HG03521 (cell line): ENCODE measurements at regions not wholly inside any gene's neighbourhood (a gene's known extent, or its start where the extent isn't known, plus 50 kb on each side); places are given as distances from the start of the nearest gene placed in this dataset.
"Not testable (repeated sequence)": the region's sequence is repeated elsewhere in the genome, so short reads cannot be mapped to it uniquely, and the experiment has no call there.

Source experiments
- ATAC-seq: cut with Tn5 transposase; IDR thresholded peaks from one replicate; pipeline ENCODE4 v1.9.1; 2021; ENCODE audit warnings: mild to moderate bottlenecking, moderate library complexity; ENCODE audit not compliant: unreplicated experiment

DNA sequence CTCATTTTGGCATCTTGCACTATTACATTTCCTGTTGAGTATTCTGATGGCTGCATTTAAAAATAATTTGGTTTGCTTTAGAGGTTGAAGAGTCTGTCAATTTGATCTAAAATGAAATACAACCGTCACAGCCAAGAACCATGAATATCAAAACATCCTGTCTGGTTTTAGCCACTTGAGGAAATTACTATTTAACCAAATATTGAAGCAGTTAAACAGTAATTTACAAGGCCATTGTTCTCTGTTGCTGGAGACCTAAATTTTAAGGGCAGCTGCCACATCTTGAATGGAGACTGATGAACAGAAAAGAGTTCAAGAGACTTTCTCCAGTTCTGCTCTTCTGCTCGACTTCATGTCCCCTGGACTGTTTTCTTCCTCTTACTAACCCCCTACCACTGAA lies 549.4 kb downstream of the LRRC70 start:
- no peak for ATAC-seq

DNA sequence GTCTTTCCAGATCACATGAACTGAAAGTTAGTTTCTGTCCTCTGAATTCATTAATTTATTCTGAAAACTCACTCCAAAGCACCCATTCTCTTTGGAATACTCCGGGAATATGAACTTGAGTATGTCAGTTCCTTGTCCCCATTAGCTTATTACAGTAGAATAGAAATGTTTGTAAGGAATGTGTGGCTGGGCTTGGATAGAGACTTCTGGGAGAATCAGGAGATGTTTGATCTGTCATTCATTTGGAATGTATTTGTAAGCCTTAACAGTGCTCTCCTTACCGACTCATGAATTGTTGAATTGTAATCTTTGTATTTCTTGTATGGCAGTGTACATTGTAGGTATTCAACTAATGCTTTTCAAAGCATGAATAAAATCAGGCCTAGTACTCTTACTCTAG lies 548.4 kb downstream of the LRRC70 start:
- no peak for ATAC-seq

DNA sequence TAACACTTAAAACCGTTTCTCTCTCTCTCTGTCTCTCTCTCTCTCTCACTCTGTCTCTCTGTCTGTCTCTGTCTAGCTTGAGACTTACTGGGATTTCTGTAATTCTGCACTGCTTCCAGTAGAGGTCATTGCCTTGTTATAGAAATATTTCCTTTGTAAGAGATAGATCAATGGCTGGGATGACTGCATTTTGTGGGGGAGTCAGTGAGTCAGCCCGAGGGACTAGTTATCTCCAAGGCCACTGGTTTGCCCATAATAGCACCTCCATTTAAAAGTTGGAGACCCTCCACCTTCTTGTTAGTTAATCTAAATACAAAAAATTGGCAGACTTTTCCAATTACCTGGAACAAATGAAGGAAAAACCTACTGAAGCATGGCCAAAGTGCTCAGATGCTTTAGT lies 547.2 kb downstream of the LRRC70 start:
- peak; percentile 77 for ATAC-seq

DNA sequence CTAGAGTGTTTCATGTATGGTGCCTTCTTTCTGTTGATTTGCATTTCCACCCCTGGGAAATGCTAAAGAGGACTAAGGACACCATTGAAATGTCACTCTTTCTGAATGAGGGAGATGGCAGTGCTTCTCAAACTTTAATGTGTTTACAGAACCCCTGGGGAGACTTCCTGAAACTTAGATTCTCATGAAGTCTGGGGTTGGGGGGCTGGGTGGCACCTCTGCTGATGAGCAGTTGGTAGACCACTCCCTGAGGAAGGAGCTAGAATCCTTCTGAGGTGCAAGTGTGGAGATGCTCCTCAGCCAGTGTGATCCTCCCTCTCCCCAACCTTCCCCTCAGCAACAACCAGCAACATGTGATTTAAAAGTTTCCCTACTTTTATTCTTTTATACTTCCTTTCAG lies 546.8 kb downstream of the LRRC70 start:
- no peak for ATAC-seq

- ATAC-seq, result no peak
Observed at GRCh38 chr5:63124266-63124665, 545.6 kb downstream of the LRRC70 start.

DNA sequence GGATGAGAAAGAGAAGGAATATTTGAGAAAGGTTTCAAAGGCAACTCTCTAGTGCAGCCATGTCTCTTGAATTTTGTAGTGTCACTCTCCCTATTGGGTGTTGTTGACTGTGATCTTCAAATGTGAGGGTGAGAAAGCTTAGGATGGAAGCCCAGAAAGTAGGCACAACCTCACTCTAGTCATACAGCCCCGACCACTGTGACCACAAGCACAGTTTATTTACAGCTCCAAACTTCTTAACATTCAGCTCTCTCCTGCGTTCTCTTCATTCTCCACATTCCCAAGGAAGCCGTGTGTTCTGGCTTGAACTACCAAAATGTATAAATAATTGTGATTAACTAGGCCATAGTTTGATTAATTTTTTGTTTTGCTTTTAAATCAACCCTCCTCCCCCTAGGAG lies 542.9 kb downstream of the LRRC70 start:
- no peak for ATAC-seq

DNA sequence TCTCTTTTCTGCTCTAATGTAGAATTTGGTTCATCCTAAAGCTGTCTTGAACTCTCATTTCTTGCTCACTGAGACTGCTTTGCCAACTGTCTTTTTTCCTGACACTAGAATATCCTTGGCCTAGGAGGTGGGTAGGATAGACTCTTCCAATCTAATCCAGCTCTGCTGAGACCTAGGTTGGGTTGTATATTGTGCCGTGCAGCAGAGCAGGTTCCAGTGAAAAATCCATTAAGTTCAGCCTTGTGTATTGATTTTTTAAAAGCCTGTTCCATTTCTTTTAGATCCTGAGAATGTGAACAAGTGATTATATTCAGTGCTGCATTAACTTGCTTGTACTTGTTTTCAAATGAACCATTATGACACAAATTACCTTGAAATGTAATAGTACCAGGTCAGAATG lies 539.6 kb downstream of the LRRC70 start:
- ATAC-seq, result no peak

- no peak for ATAC-seq
Observed at GRCh38 chr5:63111891-63112290, 533.3 kb downstream of the LRRC70 start.

DNA sequence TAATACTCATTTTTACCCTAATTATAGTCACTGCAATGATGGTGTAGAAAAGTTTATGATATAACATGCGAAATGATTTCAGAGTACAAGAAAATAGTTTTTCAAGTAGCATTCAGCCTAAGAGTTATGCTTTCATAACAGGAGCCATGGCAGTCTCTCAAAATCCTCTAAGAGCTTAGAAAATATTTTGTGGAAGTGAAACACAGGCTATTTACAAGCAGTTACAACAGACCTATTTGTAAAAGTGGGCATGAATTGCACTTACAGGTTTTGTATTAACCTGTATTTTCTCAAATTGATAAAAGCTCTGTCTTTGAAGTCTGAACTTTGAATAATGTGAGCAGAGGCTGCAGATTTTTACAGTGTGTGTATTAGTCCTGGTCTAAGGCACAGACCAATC lies 523.3 kb downstream of the LRRC70 start:
- no peak for ATAC-seq

- ATAC-seq, result no peak
Observed at GRCh38 chr5:63097286-63097685, 518.7 kb downstream of the LRRC70 start.

GRCh38 chr5:63094730-63095129 lies 516.1 kb downstream of the LRRC70 start:
- no peak for ATAC-seq

DNA sequence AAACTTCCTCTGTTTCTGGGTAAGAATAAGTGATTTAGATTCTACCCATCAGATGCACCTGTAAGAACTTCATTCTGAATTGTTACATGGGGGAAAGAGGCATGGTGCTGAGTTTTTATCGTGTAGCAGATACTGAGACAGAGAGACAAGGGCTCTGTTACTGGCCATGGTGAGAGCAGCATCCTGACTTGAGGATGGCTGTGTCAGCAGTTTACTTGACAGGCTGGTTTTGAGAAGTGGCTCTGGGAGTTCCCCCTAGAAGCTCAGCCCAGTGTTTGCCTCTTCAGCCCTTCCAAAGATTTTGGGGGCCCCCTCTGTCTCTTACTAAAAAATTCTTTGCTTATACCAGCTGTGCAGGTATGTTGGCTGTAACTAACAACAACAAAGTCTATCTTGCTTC lies 510.5 kb downstream of the LRRC70 start:
- no peak for ATAC-seq

DNA sequence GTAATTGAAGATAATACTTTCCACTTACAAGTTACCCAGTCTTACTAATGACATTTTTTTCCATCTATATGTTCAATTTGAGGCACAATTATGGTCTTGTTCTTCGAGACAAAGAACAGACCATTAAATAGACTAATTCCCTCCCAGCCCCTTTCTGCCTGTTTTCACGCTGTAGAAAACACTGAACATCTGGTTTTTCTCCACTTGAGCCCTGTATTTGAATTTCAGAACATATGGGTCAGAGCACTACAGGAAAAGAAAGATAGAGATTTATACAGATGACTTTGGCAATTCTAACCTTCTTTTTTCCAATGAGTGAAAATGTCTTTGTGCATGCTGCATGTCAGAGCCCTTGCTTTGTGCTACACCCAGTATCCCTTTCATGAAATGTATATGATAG lies 506.9 kb downstream of the LRRC70 start:
- ATAC-seq, result no peak

- not testable (repeated sequence) for ATAC-seq
Observed at GRCh38 chr5:63083689-63084088, 505.1 kb downstream of the LRRC70 start.

- no peak for ATAC-seq
Observed at GRCh38 chr5:63081402-63081801, 502.8 kb downstream of the LRRC70 start.

DNA sequence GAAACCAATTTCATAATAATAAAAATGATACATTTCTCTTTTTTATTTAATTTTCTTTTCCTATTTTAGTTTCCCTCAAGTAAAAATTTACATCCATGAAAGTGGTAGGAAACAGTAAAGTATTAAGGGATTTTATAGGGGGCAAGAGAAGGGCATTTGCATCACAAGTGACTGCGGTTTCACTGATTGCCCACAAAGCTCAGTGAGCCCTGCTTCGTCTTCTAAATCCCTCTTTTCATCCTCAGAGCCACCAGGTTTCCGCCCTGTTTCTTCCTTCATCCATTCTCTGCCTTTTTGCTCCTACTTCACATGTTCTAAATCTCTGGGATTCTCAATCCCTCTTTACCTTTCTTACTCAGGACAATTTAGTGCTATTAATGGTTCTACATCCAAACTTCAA lies 491.4 kb downstream of the LRRC70 start:
- ATAC-seq, result no peak

DNA sequence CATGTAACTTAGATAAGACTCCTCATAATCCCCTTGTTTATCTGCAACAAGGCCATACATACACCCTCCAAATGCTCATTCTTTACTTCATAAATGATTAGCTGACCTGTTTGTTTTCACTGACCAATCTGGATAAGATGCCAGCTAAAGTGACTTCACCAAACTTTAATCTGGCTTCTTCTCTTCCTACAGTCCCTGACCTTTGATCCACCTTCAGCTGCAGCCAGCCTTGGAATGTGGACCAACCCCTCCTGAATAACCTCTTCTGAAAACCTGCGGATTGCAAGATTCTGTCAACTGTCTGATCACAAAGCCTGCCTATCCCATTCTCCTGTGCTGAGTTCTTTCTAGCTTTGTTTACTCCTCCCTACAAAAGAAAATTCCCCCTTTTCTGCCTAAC lies 476.8 kb downstream of the LRRC70 start:
- ATAC-seq, result no peak

DNA sequence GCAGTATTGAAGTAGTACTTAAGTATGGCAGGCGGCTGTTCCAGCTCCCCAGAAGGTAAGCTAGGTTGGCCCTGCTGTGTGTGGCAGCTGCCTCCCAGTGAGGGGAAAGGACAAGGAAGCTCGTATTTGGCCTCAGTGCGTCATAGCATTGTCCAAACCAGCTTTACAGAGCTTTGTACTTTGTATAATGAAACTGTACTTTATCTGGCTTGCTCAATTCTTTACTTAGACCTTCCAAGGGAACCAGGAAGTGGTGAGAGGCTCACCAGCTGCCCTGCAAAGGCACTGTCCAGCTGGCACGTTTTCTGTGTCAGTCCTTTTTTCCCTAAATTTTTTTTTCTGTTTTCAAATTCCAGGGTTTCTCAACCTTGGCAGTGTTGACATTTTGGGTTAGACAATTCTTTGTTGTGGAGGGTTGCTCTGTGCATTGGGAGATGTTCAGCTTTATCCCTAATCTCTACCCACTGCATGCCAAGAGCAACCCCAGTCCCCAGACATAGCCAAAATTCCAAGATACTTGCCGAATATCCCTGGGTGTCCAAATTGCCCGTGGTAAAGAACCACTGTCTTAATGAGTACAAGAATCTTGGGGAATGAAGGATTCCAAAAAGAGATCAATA lies 474.5 kb downstream of the LRRC70 start:
- ATAC-seq, result no peak

DNA sequence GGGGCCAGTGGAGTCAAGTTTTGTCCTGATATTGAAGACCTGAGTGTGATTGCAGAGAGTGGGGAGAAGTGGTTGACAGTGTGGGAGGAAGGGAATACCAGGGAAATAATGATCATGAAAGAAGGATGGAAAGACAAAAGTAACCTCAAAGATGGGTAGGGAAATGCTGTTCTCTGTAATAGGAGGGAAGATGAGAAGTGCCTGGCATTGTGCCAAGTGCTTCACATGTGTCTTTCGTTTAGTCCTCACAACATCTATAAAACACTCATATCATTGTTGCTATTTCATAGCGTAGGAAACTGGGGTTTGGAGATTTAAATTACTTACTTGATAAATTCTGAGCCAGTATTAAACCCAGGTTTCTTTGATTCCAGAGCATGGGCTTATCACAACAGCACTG lies 472.3 kb downstream of the LRRC70 start:
- no peak for ATAC-seq

DNA sequence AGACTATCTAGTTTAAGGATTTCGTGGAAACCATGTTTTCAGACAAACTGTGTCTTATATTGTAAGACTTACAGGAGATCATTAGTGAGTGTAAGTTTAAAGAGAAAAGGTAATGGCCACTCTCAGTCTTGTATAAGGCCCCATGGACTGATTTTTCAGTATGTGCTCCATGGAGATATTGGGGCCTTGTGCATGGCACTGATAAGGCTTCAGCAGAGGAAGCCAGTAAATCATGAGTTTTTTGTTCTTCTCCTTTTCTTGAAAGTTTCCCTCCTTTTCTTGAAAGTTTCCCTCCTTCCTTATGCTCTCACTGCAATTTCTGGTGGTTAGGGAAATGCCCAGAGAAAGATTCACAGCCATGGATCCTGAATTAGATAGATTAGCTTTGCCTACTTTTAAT lies 471.3 kb downstream of the LRRC70 start:
- no peak for ATAC-seq

DNA sequence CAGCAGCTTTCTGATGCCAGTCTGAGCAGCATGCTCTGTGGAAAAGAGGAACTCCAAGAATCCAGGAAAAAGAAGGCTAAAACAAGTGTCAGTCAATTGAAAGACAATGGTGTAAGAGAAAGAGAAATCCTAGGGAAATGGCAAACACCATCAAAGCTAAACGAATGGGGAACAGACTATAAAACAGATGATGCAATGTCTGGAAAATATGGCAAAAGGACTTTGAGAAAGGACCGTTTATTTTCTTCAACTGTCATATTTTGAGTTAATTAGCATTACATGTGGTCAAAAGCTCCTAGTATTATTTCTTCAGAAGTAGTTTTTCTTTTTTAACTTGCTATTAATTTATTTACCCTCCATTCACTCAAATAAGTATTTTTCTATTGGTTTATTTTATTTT lies 465.2 kb downstream of the LRRC70 start:
- no peak for ATAC-seq

GRCh38 chr5:63032343-63032742 lies 453.7 kb downstream of the LRRC70 start:
- ATAC-seq, result no peak

DNA sequence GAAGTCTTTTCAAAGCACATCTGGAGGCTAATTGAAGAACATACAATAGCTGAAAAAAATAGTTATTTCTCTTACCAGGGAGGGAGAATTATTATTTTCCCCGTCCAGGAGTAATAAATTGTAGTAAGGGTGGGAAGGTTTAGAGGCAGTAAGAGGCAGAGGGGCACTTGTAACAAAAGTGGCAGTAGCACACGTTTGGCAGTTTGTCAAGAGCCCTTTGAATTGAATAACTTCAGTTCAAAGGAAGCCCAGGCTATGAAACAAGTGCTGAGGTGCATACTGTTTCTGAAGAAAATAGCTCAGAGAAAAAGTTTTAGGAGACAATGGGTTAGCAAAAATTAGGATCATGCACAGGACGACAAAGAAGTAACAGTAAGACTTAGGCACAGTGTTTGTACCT lies 451.3 kb downstream of the LRRC70 start:
- ATAC-seq, result no peak

GRCh38 chr5:63025679-63026078 lies 447.1 kb downstream of the LRRC70 start:
- ATAC-seq, result no peak
